Endodermal cell (in vitro differentiated cells): ENCODE measurements at regions not wholly inside any gene's neighbourhood (a gene's known extent, or its start where the extent isn't known, plus 50 kb on each side); places are given as distances from the start of the nearest gene placed in this dataset.

ENCODE experiments used
- DNase-seq: peaks from one replicate; pipeline ENCODE4 v3.0.0-alpha.2; 2017
- H3K27ac ChIP-seq: 2 replicates; pipeline ENCODE4 v1.5.1; 2013; ENCODE audit warnings: mild to moderate bottlenecking, low read depth, low read length, moderate library complexity
- H3K27me3 ChIP-seq: 2 replicates; pipeline ENCODE4 v1.6.1; 2013; ENCODE audit warnings: mild to moderate bottlenecking, low read length, moderate library complexity; ENCODE audit not compliant: insufficient read depth, control insufficient read depth, poor library complexity, severe bottlenecking
- H3K36me3 ChIP-seq: 2 replicates; pipeline ENCODE4 v1.7.0; 2013; ENCODE audit warnings: mild to moderate bottlenecking, low read length, moderate library complexity; ENCODE audit not compliant: control insufficient read depth, insufficient read depth
- H3K4me1 ChIP-seq: one replicate; pipeline ENCODE4 v1.7.0; 2013; ENCODE audit warnings: low read length; ENCODE audit not compliant: control insufficient read depth, insufficient read depth
- H3K4me3 ChIP-seq: 2 replicates; pipeline ENCODE4 v1.5.1; 2013; ENCODE audit warnings: mild to moderate bottlenecking, low read length, moderate library complexity
- H3K9ac ChIP-seq: 2 replicates; pipeline ENCODE4 v1.6.1; 2013; ENCODE audit warnings: mild to moderate bottlenecking, low read length, moderate library complexity; ENCODE audit not compliant: poor library complexity, severe bottlenecking; ENCODE audit errors: extremely low read depth
- H3K9me3 ChIP-seq: 2 replicates; pipeline ENCODE4 v1.6.1; 2013; ENCODE audit warnings: mild to moderate bottlenecking, low read length, moderate library complexity; ENCODE audit not compliant: control insufficient read depth
- H3K27ac Mint-ChIP-seq: 2 replicates; pipeline ENCODE4 v1.8.0; 2020; ENCODE audit warnings: mixed read lengths
- H3K27me3 Mint-ChIP-seq: 2 replicates; pipeline ENCODE4 v1.8.0; 2021; ENCODE audit warnings: mild to moderate bottlenecking, mixed read lengths; ENCODE audit not compliant: insufficient read depth
- H3K36me3 Mint-ChIP-seq: 2 replicates; pipeline ENCODE4 v1.8.0; 2020; ENCODE audit warnings: low read depth, mixed read lengths
- H3K4me1 Mint-ChIP-seq: 2 replicates; pipeline ENCODE4 v1.8.0; 2020; ENCODE audit warnings: mixed read lengths
- H3K4me3 Mint-ChIP-seq: 2 replicates; pipeline ENCODE4 v1.8.0; 2020; ENCODE audit warnings: mild to moderate bottlenecking, moderate library complexity, mixed read lengths
- H3K9me3 Mint-ChIP-seq: 2 replicates; pipeline ENCODE4 v1.8.0; 2020; ENCODE audit warnings: mild to moderate bottlenecking, mixed read lengths
- WGBS, 2 experiments: methylation state at CpG; one replicate each; pipeline versions ENCODE4 v1.1.5 to v1.1.7; 2013; ENCODE audit warnings: missing lambda C conversion rate in 2 of 2, mixed read lengths in 1 of 2; ENCODE audit not compliant: insufficient coverage in 1 of 2, insufficient read length in 1 of 2; 5-methylcytosine and 5-hydroxymethylcytosine counted together
- TF ChIP-seq, protein P1 (sequence below): fragments of 200-600 bp; sonication (generic); conservative IDR thresholded peaks from 2 replicates; pipeline ENCODE4 v1.5.0; 2021; ENCODE audit warnings: antibody characterized with exemption, mild to moderate bottlenecking

DNA sequence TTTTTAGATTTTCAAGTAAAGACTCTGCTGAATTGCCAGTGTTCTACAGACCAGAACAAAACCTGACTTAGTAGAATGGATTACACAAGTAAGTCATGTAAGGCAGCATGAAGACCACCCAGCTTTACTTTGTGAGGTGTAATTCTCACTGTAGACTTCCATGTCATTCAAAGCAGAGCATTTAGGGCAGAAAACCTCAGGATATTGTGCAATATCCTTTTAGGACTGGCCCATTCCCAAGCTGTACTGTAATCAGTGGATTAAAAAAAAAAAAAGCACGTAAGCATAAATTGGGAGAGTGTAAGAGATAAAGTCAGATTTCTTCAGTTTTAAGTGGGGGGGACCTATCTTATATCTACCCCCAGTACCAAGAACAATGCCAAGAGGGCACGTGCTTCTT lies 380.5 kb upstream of the PRMT6 start:
- no peak for DNase-seq
- H3K4me3 Mint-ChIP-seq, result no peak overlapping the region
- no peaks in the 10 kb centered on the region for H3K4me1 ChIP-seq
- H3K4me1 Mint-ChIP-seq, result peaks cover 5% of the 10 kb centered on the region
- H3K27me3 ChIP-seq, result no peaks in the 10 kb centered on the region
- no peak overlapping the region for H3K9ac ChIP-seq
- H3K36me3 Mint-ChIP-seq, result no peaks in the 10 kb centered on the region
- H3K36me3 ChIP-seq, result no peaks in the 10 kb centered on the region
- H3K27ac ChIP-seq, result no peak overlapping the region
- H3K27me3 Mint-ChIP-seq, result no peaks in the 10 kb centered on the region
- H3K4me3 ChIP-seq, result no peak overlapping the region
- H3K9me3 Mint-ChIP-seq, result no peaks in the 10 kb centered on the region
- no peaks in the 10 kb centered on the region for H3K9me3 ChIP-seq
- no peak overlapping the region for H3K27ac Mint-ChIP-seq
- WGBS, 2 experiments, result 89% methylated on average over 2 of the region's 2 CpGs; no CpG with 5 or more reads in 1 of the 2 experiments
- TF ChIP-seq, protein P1, sequence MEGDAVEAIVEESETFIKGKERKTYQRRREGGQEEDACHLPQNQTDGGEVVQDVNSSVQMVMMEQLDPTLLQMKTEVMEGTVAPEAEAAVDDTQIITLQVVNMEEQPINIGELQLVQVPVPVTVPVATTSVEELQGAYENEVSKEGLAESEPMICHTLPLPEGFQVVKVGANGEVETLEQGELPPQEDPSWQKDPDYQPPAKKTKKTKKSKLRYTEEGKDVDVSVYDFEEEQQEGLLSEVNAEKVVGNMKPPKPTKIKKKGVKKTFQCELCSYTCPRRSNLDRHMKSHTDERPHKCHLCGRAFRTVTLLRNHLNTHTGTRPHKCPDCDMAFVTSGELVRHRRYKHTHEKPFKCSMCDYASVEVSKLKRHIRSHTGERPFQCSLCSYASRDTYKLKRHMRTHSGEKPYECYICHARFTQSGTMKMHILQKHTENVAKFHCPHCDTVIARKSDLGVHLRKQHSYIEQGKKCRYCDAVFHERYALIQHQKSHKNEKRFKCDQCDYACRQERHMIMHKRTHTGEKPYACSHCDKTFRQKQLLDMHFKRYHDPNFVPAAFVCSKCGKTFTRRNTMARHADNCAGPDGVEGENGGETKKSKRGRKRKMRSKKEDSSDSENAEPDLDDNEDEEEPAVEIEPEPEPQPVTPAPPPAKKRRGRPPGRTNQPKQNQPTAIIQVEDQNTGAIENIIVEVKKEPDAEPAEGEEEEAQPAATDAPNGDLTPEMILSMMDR, result no peak

DNA sequence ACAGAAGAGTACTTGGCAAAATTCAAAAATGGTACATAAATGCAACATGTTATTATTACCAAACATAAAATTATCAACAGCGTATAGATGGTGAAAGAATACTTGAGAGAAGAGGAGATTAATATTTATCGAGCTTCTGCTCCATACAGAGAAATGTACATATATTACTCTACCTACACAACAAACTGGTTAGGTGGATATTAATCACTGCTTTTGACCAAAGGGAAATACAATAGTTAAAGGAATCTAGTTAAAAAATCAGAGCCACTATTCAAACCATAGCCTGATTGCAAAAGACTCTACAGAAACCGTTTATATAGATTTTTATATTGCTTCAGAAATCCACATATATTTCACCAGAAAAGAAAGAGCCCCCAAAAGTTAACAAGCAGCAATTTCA lies 379.3 kb upstream of the PRMT6 start:
- H3K4me1 Mint-ChIP-seq, result peaks cover 6% of the 10 kb centered on the region
- no peaks in the 10 kb centered on the region for H3K27me3 ChIP-seq
- WGBS, 2 experiments, result 90% methylated on average over 1 of the region's 3 CpGs; no CpG with 5 or more reads in 1 of the 2 experiments
- no peaks in the 10 kb centered on the region for H3K9me3 Mint-ChIP-seq
- TF ChIP-seq, protein P1, result no peak
- H3K9me3 ChIP-seq, result no peaks in the 10 kb centered on the region
- H3K9ac ChIP-seq, result no peak overlapping the region
- H3K4me3 ChIP-seq, result no peak overlapping the region
- no peaks in the 10 kb centered on the region for H3K4me1 ChIP-seq
- no peaks in the 10 kb centered on the region for H3K27me3 Mint-ChIP-seq
- DNase-seq, result no peak
- no peak overlapping the region for H3K27ac Mint-ChIP-seq
- no peaks in the 10 kb centered on the region for H3K36me3 Mint-ChIP-seq
- no peak overlapping the region for H3K27ac ChIP-seq
- no peak overlapping the region for H3K4me3 Mint-ChIP-seq
- no peaks in the 10 kb centered on the region for H3K36me3 ChIP-seq

DNA sequence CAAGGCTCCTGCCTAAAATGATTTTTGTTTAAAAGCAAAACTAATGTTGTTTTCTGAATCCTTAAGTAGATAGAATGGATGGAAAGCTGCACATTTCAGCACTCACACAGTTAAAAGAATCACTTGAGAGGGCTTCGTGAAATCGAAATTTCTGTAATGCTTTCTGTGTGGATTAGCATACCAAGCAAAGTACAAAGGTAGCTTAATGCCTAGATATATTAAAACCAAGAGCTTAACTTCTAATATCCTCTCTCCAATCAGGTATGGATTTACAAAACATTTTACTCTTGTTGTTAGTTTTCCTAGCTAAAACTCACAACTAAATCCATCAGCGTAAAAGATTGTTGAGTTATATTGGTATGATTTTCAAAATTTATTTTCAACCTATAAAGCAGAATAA lies 378.8 kb upstream of the PRMT6 start:
- H3K36me3 ChIP-seq, result no peaks in the 10 kb centered on the region
- Mint-ChIP-seq H3K27me3 (no peaks in the 10 kb centered on the region), H3K9me3 (no peaks in the 10 kb centered on the region), H3K36me3 (no peaks in the 10 kb centered on the region), H3K4me1 (peaks cover 6% of the 10 kb centered on the region), H3K27ac (no peak overlapping the region), H3K4me3 (no peak overlapping the region)
- TF ChIP-seq, protein P1, result no peak
- H3K4me1 ChIP-seq, result no peaks in the 10 kb centered on the region
- H3K4me3 ChIP-seq, result no peak overlapping the region
- no peak for DNase-seq
- 91% methylated on average over 2 of the region's 3 CpGs; no CpG with 5 or more reads in 1 of the 2 experiments for WGBS, 2 experiments
- no peaks in the 10 kb centered on the region for H3K27me3 ChIP-seq
- H3K9me3 ChIP-seq, result no peaks in the 10 kb centered on the region
- no peak overlapping the region for H3K9ac ChIP-seq
- H3K27ac ChIP-seq, result no peak overlapping the region
